WTC11 (cell line): ENCODE measurements at regions not wholly inside any gene's neighbourhood (a gene's known extent, or its start where the extent isn't known, plus 50 kb on each side); places are given as distances from the start of the nearest gene placed in this dataset.

Experiments
- ATAC-seq: fragments of 200-7000 bp; cut with Tn5 transposase; 2 replicates; pipeline ENCODE4 v1.10.0; 2021; ENCODE audit warnings: mild to moderate bottlenecking, moderate library complexity
- CTCF ChIA-PET: fragments of 300-600 bp; sonication (Branson Sonifier 250); formaldehyde crosslinking; loops from one replicate; lab custom pipeline; 2021; ENCODE audit warnings: antibody characterized with exemption; lab: Charles Lee
- POLR2A ChIA-PET: fragments of 350-600 bp; sonication (Branson Sonifier 250); formaldehyde crosslinking; loops from one replicate; lab custom pipeline; 2021; ENCODE audit warnings: antibody characterized with exemption; lab: Charles Lee
- DNase-seq: peaks from one replicate; pipeline ENCODE4 v3.0.0; 2021; ENCODE audit warnings: low spot score
- H3K27ac Mint-ChIP-seq: 2 replicates; pipeline ENCODE4 v1.8.0; 2021; ENCODE audit warnings: mixed read lengths
- H3K27me3 Mint-ChIP-seq: 2 replicates; pipeline ENCODE4 v1.8.0; 2021; ENCODE audit warnings: low read depth, mild to moderate bottlenecking, moderate library complexity, mixed read lengths
- H3K36me3 Mint-ChIP-seq: 2 replicates; pipeline ENCODE4 v1.8.0; 2021; ENCODE audit warnings: mixed read lengths
- H3K4me1 Mint-ChIP-seq: 2 replicates; pipeline ENCODE4 v1.8.0; 2022; ENCODE audit warnings: mixed read lengths
- H3K4me3 Mint-ChIP-seq: 2 replicates; pipeline ENCODE4 v1.8.0; 2021; ENCODE audit warnings: mild to moderate bottlenecking, moderate library complexity, mixed read lengths
- H3K9me3 Mint-ChIP-seq: 2 replicates; pipeline ENCODE4 v1.8.0; 2021; ENCODE audit warnings: mixed read lengths
- CREB1 ChIP-seq: sonication (generic); formaldehyde crosslinking; IDR thresholded peaks from 2 replicates; pipeline ENCODE4 v1.8.0; 2023; ENCODE audit warnings: mild to moderate bottlenecking, missing genetic modification reagents
- CREM ChIP-seq: sonication (generic); formaldehyde crosslinking; IDR thresholded peaks from 2 replicates; pipeline ENCODE4 v1.8.1; 2022; ENCODE audit warnings: mild to moderate bottlenecking, missing genetic modification reagents, moderate library complexity
- ELF4 ChIP-seq: sonication (generic); formaldehyde crosslinking; IDR thresholded peaks from 2 replicates; pipeline ENCODE4 v1.8.1; 2022; ENCODE audit warnings: low read depth, mild to moderate bottlenecking, moderate library complexity, missing genetic modification reagents
- ETV6 ChIP-seq: sonication (generic); formaldehyde crosslinking; IDR thresholded peaks from 2 replicates; pipeline ENCODE4 v1.8.1; 2022; ENCODE audit warnings: mild to moderate bottlenecking, missing genetic modification reagents
- FOXK1 ChIP-seq: sonication (generic); formaldehyde crosslinking; IDR thresholded peaks from 2 replicates; pipeline ENCODE4 v1.8.0; 2022; ENCODE audit warnings: mild to moderate bottlenecking, moderate library complexity, missing genetic modification reagents
- FOXP1 ChIP-seq: sonication (generic); formaldehyde crosslinking; IDR thresholded peaks from 2 replicates; pipeline ENCODE4 v1.8.0; 2022; ENCODE audit warnings: missing genetic modification reagents, mild to moderate bottlenecking, moderate library complexity, borderline replicate concordance
- HMGA2 ChIP-seq: fragments of 250-450 bp; sonication (Bioruptor Pico); IDR thresholded peaks from 2 replicates; pipeline ENCODE4 v1.4.0; 2021; ENCODE audit warnings: mild to moderate bottlenecking, moderate library complexity
- NFATC4 ChIP-seq: fragments of 250-450 bp; sonication (Bioruptor Pico); IDR thresholded peaks from 2 replicates; pipeline ENCODE4 v1.9.0; 2021; ENCODE audit warnings: mild to moderate bottlenecking
- NFYB ChIP-seq: sonication (generic); formaldehyde crosslinking; conservative IDR thresholded peaks from 2 replicates; pipeline ENCODE4 v1.8.0; 2022; ENCODE audit warnings: low read depth, missing genetic modification reagents
- NR1H2 ChIP-seq: sonication (generic); formaldehyde crosslinking; IDR thresholded peaks from 2 replicates; pipeline ENCODE4 v1.9.0; 2021; ENCODE audit warnings: mild to moderate bottlenecking, moderate library complexity, missing genetic modification reagents
- RELA ChIP-seq: sonication (generic); formaldehyde crosslinking; IDR thresholded peaks from 2 replicates; pipeline ENCODE4 v1.8.1; 2022; ENCODE audit warnings: missing genetic modification reagents, mild to moderate bottlenecking, borderline replicate concordance
- SP1 ChIP-seq: sonication (generic); formaldehyde crosslinking; conservative IDR thresholded peaks from 2 replicates; pipeline ENCODE4 v1.8.1; 2022; ENCODE audit warnings: missing genetic modification reagents
- ZNF671 ChIP-seq: fragments of 250-450 bp; sonication (Bioruptor Pico); IDR thresholded peaks from 2 replicates; pipeline ENCODE4 v1.8.0; 2021; ENCODE audit warnings: mild to moderate bottlenecking
- TF ChIP-seq, protein P1 (sequence below): sonication (generic); formaldehyde crosslinking; IDR thresholded peaks from 2 replicates; pipeline ENCODE4 v1.8.0; 2022; ENCODE audit warnings: mild to moderate bottlenecking, missing genetic modification reagents
- TF ChIP-seq, protein P2 (sequence below): fragments of 250-450 bp; sonication (Bioruptor Pico); conservative IDR thresholded peaks from 2 replicates; pipeline ENCODE4 v1.9.0; 2021; ENCODE audit warnings: mild to moderate bottlenecking
- TF ChIP-seq, protein P3 (sequence below): sonication (generic); formaldehyde crosslinking; conservative IDR thresholded peaks from 2 replicates; pipeline ENCODE4 v1.8.1; 2022; ENCODE audit warnings: mild to moderate bottlenecking, missing genetic modification reagents
- TF ChIP-seq, protein P4 (sequence below): fragments of 250-450 bp; sonication (Bioruptor Pico); IDR thresholded peaks from 2 replicates; pipeline ENCODE4 v1.9.0; 2021; ENCODE audit warnings: mild to moderate bottlenecking, borderline replicate concordance
- TF ChIP-seq, protein P5 (sequence below): sonication (generic); formaldehyde crosslinking; IDR thresholded peaks from 2 replicates; pipeline ENCODE4 v1.8.1; 2022; ENCODE audit warnings: missing genetic modification reagents, borderline replicate concordance
- TF ChIP-seq, protein P6 (sequence below): fragments of 250-450 bp; sonication (Bioruptor Pico); IDR thresholded peaks from 2 replicates; pipeline ENCODE4 v1.9.0; 2021; ENCODE audit warnings: moderate library complexity, mild to moderate bottlenecking, inconsistent platforms, borderline replicate concordance
- TF ChIP-seq, protein P7 (sequence below): fragments of 250-450 bp; sonication (Bioruptor Pico); IDR thresholded peaks from 2 replicates; pipeline ENCODE4 v1.8.0; 2021; ENCODE audit warnings: mild to moderate bottlenecking

DNA sequence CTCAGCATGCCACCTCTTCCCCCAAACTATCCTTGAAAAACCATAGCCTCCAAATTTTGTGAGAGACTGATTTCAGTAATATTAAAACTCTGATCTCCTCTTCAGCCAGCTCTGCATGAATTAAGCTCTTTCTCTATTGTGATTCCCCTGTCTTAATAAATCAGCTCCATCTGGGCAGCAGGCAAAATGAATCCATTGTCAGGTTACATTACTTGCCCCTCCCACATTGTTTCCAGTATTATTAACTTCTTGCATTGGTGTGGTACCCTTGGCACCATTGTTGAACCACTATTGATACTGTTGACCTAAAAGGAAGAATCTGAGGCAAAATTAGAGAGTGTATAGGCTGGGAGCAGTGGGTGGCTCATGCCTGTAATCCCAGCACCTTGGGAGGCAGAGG is 512.2 kb upstream of the VRK2 start:
- ChIA-PET CTCF (no interaction called here), POLR2A (no interaction called here)
- Mint-ChIP-seq H3K36me3 (no peaks in the 10 kb centered on the region), H3K4me1 (no peaks in the 10 kb centered on the region), H3K9me3 (no peaks in the 10 kb centered on the region), H3K27me3 (no peaks in the 10 kb centered on the region), H3K4me3 (no peak overlapping the region), H3K27ac (no peak overlapping the region)
- no peak for ATAC-seq
- no peak for DNase-seq
- TF ChIP-seq SP1 (CRISPR knock-in tag) (no peak), CREB1 (no peak), NFYB (CRISPR knock-in tag) (no peak), HMGA2 (CRISPR knock-in tag) (no peak), CREM (no peak), FOXK1 (CRISPR knock-in tag) (no peak), ELF4 (CRISPR knock-in tag) (no peak), RELA (CRISPR knock-in tag) (no peak), NFATC4 (CRISPR knock-in tag) (no peak), ZNF671 (CRISPR knock-in tag) (no peak), NR1H2 (CRISPR knock-in tag) (no peak), FOXP1 (CRISPR knock-in tag) (no peak), ETV6 (CRISPR knock-in tag) (no peak)
- TF ChIP-seq, protein P1, sequence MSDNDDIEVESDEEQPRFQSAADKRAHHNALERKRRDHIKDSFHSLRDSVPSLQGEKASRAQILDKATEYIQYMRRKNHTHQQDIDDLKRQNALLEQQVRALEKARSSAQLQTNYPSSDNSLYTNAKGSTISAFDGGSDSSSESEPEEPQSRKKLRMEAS (CRISPR knock-in tag): no peak
- TF ChIP-seq, protein P2, sequence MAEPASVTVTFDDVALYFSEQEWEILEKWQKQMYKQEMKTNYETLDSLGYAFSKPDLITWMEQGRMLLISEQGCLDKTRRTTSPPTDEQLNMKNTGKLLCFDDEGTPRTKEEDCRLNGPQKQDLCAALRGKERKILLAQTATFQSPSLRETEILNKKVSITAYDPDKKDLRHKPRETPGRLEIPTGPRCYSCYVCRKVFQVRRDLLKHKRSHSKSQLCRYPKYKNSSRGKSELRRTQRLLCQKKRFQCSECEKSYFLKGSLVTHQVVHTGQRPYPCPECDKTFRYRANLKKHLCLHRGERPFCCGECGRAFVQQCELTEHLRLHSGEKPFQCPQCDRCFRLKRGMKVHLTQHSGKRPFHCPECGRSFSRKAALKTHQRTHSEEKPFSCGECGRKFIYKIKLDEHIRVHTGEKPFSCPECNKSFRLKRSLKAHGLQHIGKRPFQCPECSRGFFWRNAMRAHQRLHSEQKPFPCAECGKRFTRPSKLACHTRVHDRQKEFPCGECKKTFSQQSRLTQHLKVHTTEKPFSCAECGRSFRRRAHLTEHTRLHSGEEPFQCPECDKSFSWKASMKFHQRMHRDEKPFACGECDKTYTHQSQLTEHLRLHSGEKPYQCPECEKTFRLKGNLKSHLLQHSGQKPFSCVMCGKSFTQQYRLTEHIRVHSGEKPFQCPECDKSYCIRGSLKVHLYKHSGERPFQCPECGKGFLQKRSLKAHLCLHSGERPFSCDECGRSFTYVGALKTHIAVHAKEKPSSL (CRISPR knock-in tag): no peak
- TF ChIP-seq, protein P3, sequence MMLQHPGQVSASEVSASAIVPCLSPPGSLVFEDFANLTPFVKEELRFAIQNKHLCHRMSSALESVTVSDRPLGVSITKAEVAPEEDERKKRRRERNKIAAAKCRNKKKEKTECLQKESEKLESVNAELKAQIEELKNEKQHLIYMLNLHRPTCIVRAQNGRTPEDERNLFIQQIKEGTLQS (CRISPR knock-in tag): no peak
- TF ChIP-seq, protein P4, sequence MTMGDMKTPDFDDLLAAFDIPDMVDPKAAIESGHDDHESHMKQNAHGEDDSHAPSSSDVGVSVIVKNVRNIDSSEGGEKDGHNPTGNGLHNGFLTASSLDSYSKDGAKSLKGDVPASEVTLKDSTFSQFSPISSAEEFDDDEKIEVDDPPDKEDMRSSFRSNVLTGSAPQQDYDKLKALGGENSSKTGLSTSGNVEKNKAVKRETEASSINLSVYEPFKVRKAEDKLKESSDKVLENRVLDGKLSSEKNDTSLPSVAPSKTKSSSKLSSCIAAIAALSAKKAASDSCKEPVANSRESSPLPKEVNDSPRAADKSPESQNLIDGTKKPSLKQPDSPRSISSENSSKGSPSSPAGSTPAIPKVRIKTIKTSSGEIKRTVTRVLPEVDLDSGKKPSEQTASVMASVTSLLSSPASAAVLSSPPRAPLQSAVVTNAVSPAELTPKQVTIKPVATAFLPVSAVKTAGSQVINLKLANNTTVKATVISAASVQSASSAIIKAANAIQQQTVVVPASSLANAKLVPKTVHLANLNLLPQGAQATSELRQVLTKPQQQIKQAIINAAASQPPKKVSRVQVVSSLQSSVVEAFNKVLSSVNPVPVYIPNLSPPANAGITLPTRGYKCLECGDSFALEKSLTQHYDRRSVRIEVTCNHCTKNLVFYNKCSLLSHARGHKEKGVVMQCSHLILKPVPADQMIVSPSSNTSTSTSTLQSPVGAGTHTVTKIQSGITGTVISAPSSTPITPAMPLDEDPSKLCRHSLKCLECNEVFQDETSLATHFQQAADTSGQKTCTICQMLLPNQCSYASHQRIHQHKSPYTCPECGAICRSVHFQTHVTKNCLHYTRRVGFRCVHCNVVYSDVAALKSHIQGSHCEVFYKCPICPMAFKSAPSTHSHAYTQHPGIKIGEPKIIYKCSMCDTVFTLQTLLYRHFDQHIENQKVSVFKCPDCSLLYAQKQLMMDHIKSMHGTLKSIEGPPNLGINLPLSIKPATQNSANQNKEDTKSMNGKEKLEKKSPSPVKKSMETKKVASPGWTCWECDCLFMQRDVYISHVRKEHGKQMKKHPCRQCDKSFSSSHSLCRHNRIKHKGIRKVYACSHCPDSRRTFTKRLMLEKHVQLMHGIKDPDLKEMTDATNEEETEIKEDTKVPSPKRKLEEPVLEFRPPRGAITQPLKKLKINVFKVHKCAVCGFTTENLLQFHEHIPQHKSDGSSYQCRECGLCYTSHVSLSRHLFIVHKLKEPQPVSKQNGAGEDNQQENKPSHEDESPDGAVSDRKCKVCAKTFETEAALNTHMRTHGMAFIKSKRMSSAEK (CRISPR knock-in tag): no peak
- TF ChIP-seq, protein P5, sequence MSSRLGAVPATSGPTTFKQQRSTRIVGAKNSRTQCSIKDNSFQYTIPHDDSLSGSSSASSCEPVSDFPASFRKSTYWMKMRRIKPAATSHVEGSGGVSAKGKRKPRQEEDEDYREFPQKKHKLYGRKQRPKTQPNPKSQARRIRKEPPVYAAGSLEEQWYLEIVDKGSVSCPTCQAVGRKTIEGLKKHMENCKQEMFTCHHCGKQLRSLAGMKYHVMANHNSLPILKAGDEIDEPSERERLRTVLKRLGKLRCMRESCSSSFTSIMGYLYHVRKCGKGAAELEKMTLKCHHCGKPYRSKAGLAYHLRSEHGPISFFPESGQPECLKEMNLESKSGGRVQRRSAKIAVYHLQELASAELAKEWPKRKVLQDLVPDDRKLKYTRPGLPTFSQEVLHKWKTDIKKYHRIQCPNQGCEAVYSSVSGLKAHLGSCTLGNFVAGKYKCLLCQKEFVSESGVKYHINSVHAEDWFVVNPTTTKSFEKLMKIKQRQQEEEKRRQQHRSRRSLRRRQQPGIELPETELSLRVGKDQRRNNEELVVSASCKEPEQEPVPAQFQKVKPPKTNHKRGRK: no peak
- TF ChIP-seq, protein P6, sequence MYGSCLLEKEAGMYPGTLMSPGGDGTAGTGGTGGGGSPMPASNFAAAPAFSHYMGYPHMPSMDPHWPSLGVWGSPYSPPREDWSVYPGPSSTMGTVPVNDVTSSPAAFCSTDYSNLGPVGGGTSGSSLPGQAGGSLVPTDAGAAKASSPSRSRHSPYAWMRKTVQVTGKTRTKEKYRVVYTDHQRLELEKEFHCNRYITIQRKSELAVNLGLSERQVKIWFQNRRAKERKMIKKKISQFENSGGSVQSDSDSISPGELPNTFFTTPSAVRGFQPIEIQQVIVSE (CRISPR knock-in tag): no peak
- TF ChIP-seq, protein P7, sequence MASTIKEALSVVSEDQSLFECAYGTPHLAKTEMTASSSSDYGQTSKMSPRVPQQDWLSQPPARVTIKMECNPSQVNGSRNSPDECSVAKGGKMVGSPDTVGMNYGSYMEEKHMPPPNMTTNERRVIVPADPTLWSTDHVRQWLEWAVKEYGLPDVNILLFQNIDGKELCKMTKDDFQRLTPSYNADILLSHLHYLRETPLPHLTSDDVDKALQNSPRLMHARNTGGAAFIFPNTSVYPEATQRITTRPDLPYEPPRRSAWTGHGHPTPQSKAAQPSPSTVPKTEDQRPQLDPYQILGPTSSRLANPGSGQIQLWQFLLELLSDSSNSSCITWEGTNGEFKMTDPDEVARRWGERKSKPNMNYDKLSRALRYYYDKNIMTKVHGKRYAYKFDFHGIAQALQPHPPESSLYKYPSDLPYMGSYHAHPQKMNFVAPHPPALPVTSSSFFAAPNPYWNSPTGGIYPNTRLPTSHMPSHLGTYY (CRISPR knock-in tag): no peak
